ENCODE measurements at regions not wholly inside any gene's neighbourhood (a gene's known extent, or its start where the extent isn't known, plus 50 kb on each side); places are given as distances from the start of the nearest gene placed in this dataset.
"Not testable (repeated sequence)": the region's sequence is repeated elsewhere in the genome, so short reads cannot be mapped to it uniquely, and the experiment has no call there.

GRCh38 chr12:39699079-39699478 lies 79.5 kb upstream of the ABCD2 start:
- H3K9me3 ChIP-seq (ENCODE audit: low read depth); H3K27me3 ChIP-seq; H3K36me3 ChIP-seq; DNase-seq (ENCODE audit: low read depth in 1 of 2, low spot score in 1 of 2); H3K4me1 ChIP-seq (ENCODE audit: low read depth); H3K4me3 ChIP-seq; H3K27ac ChIP-seq: not testable (repeated sequence)

DNA sequence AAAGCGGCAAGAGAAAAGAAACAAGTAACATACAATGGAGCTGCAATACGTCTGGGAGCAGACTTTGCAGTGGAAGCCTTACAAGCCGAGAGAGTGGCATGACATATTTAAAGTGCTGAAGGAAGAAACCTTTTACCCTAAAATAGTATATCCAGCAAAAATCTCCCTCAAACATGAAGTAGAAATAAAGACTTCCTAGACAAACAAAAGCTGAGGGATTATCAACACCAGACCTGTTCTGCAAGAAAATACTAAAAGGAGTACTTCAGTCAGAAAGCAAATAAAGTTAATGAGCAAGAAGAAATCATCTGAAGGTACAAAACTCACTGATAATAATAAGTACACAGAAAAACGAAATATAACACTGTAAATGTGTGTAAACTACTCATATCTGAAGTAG lies 77.5 kb upstream of the ABCD2 start:
- no peak overlapping the region for H3K27ac ChIP-seq
- no peaks in the 10 kb centered on the region for H3K36me3 ChIP-seq
- TF ChIP-seq, protein P1, sequence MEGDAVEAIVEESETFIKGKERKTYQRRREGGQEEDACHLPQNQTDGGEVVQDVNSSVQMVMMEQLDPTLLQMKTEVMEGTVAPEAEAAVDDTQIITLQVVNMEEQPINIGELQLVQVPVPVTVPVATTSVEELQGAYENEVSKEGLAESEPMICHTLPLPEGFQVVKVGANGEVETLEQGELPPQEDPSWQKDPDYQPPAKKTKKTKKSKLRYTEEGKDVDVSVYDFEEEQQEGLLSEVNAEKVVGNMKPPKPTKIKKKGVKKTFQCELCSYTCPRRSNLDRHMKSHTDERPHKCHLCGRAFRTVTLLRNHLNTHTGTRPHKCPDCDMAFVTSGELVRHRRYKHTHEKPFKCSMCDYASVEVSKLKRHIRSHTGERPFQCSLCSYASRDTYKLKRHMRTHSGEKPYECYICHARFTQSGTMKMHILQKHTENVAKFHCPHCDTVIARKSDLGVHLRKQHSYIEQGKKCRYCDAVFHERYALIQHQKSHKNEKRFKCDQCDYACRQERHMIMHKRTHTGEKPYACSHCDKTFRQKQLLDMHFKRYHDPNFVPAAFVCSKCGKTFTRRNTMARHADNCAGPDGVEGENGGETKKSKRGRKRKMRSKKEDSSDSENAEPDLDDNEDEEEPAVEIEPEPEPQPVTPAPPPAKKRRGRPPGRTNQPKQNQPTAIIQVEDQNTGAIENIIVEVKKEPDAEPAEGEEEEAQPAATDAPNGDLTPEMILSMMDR (IDR thresholded peaks at IDR 0.05; ENCODE audit: low read depth, low read length), result no peak
- no peaks in the 10 kb centered on the region for H3K9me3 ChIP-seq (ENCODE audit: low read depth)
- DNase-seq (ENCODE audit: low read depth in 1 of 2, low spot score in 1 of 2), result no peak
- H3K27me3 ChIP-seq, result no peaks in the 10 kb centered on the region
- no peaks in the 10 kb centered on the region for H3K4me1 ChIP-seq (ENCODE audit: low read depth)
- no peak overlapping the region for H3K4me3 ChIP-seq

- H3K9me3 ChIP-seq (ENCODE audit: low read depth), result no peaks in the 10 kb centered on the region
- TF ChIP-seq, protein P1 (IDR thresholded peaks at IDR 0.05; ENCODE audit: low read depth, low read length), result peak; percentile 31
- DNase-seq (ENCODE audit: low read depth in 1 of 2, low spot score in 1 of 2), result peak in 1 of 2 donors; percentile 27
- no peak overlapping the region for H3K27ac ChIP-seq
- H3K4me1 ChIP-seq (ENCODE audit: low read depth), result no peaks in the 10 kb centered on the region
- H3K36me3 ChIP-seq, result no peaks in the 10 kb centered on the region
- no peaks in the 10 kb centered on the region for H3K27me3 ChIP-seq
- no peak overlapping the region for H3K4me3 ChIP-seq
Observed at GRCh38 chr12:39692258-39692853, 72.8 kb upstream of the ABCD2 start.

- Histone ChIP-seq H3K27ac (no peak overlapping the region), H3K9me3 (ENCODE audit: low read depth) (no peaks in the 10 kb centered on the region), H3K4me1 (ENCODE audit: low read depth) (no peaks in the 10 kb centered on the region), H3K27me3 (no peaks in the 10 kb centered on the region), H3K36me3 (no peaks in the 10 kb centered on the region), H3K4me3 (no peak overlapping the region)
- DNase-seq (ENCODE audit: low read depth in 1 of 2, low spot score in 1 of 2), result no peak
- TF ChIP-seq, protein P1 (IDR thresholded peaks at IDR 0.05; ENCODE audit: low read depth, low read length), result no peak
Observed at GRCh38 chr12:39685854-39686657, 66.5 kb upstream of the ABCD2 start.

DNA sequence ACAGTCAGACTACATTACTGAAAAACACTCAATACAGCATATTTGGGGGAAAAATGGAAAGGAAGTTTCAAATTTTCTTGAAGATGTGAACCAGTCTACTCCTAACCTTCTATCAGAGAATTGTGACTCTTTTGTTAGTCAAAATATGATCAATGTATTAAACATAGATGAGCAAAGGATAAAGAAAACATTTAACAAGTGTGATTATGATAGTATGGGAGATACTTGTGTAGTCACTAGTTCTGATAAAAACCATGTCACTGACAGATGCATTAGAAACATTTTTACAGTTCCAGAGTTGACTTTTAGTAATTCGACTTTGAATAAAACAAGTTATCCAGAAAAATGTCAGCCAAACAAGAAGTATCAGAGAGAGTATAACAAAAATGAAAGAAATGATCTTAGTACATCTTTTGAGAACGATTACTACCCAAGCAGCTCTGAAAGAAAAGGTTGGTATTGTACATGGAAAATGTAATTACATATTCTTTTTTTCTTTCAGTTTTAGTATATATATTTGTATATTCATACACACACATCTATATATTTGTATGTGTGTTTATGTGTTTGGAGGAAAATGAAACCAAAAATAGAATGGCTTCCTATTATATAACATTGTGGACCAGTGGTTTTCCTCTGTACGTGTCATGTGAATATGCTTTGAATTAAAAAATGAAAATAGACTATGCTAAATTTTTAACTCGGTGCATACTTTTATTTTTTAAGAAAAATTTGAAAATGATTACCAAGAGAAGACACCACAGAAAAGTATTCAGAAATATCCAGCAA lies 63.3 kb upstream of the ABCD2 start:
- no peak for DNase-seq (ENCODE audit: low read depth in 1 of 2, low spot score in 1 of 2)
- Histone ChIP-seq H3K27ac (no peak overlapping the region), H3K9me3 (ENCODE audit: low read depth) (no peaks in the 10 kb centered on the region), H3K4me1 (ENCODE audit: low read depth) (no peaks in the 10 kb centered on the region), H3K4me3 (no peak overlapping the region), H3K36me3 (no peaks in the 10 kb centered on the region), H3K27me3 (no peaks in the 10 kb centered on the region)
- TF ChIP-seq, protein P1 (IDR thresholded peaks at IDR 0.05; ENCODE audit: low read depth, low read length), result no peak
